ENCODE measurements at regions not wholly inside any gene's neighbourhood (a gene's known extent, or its start where the extent isn't known, plus 50 kb on each side); places are given as distances from the start of the nearest gene placed in this dataset.

GRCh38 chr5:29089591-29090130 lies 2051.3 kb upstream of the CDH9 start:
- no peak overlapping the region for H3K27ac ChIP-seq (ENCODE audit: low read length)
- H3K27me3 ChIP-seq (ENCODE audit: low read depth, low read length), result no peaks in the 10 kb centered on the region
- no peaks in the 10 kb centered on the region for H3K36me3 ChIP-seq (ENCODE audit: control insufficient read depth in 1 of 2, insufficient read depth in 2 of 2, low read length in 2 of 2)
- no peak overlapping the region for H3K4me3 ChIP-seq (ENCODE audit: low read depth in 1 of 2, low read length in 2 of 2)
- no peaks in the 10 kb centered on the region for H3K9me3 ChIP-seq (ENCODE audit: control insufficient read depth in 1 of 2, low read length in 2 of 2)
- no peaks in the 10 kb centered on the region for H3K4me1 ChIP-seq (ENCODE audit: control insufficient read depth in 1 of 2, insufficient read depth in 2 of 2, low read length in 2 of 2)

- no peak overlapping the region for H3K4me3 ChIP-seq (ENCODE audit: low read depth in 1 of 2, low read length in 2 of 2)
- no peaks in the 10 kb centered on the region for H3K27me3 ChIP-seq (ENCODE audit: low read depth, low read length)
- H3K36me3 ChIP-seq (ENCODE audit: control insufficient read depth in 1 of 2, insufficient read depth in 2 of 2, low read length in 2 of 2), result no peaks in the 10 kb centered on the region
- no peak overlapping the region for H3K27ac ChIP-seq (ENCODE audit: low read length)
- H3K9me3 ChIP-seq (ENCODE audit: control insufficient read depth in 1 of 2, low read length in 2 of 2), result no peaks in the 10 kb centered on the region
- H3K4me1 ChIP-seq (ENCODE audit: control insufficient read depth in 1 of 2, insufficient read depth in 2 of 2, low read length in 2 of 2), result no peaks in the 10 kb centered on the region
These were observed 2046.8 kb upstream of the CDH9 start for GRCh38 chr5:29085142-29085541.

GRCh38 chr5:29079771-29080170 lies 2041.4 kb upstream of the CDH9 start:
- no peaks in the 10 kb centered on the region for H3K36me3 ChIP-seq (ENCODE audit: control insufficient read depth in 1 of 2, insufficient read depth in 2 of 2, low read length in 2 of 2)
- no peaks in the 10 kb centered on the region for H3K4me1 ChIP-seq (ENCODE audit: control insufficient read depth in 1 of 2, insufficient read depth in 2 of 2, low read length in 2 of 2)
- H3K27me3 ChIP-seq (ENCODE audit: low read depth, low read length), result no peaks in the 10 kb centered on the region
- no peak overlapping the region for H3K4me3 ChIP-seq (ENCODE audit: low read depth in 1 of 2, low read length in 2 of 2)
- no peaks in the 10 kb centered on the region for H3K9me3 ChIP-seq (ENCODE audit: control insufficient read depth in 1 of 2, low read length in 2 of 2)
- H3K27ac ChIP-seq (ENCODE audit: low read length), result no peak overlapping the region

- no peaks in the 10 kb centered on the region for H3K9me3 ChIP-seq (ENCODE audit: control insufficient read depth in 1 of 2, low read length in 2 of 2)
- H3K27ac ChIP-seq (ENCODE audit: low read length), result no peak overlapping the region
- H3K27me3 ChIP-seq (ENCODE audit: low read depth, low read length), result no peaks in the 10 kb centered on the region
- H3K36me3 ChIP-seq (ENCODE audit: control insufficient read depth in 1 of 2, insufficient read depth in 2 of 2, low read length in 2 of 2), result no peaks in the 10 kb centered on the region
- no peak overlapping the region for H3K4me3 ChIP-seq (ENCODE audit: low read depth in 1 of 2, low read length in 2 of 2)
- H3K4me1 ChIP-seq (ENCODE audit: control insufficient read depth in 1 of 2, insufficient read depth in 2 of 2, low read length in 2 of 2), result no peaks in the 10 kb centered on the region
These were observed 2039.1 kb upstream of the CDH9 start for GRCh38 chr5:29077451-29077850.

GRCh38 chr5:29069104-29069402 lies 2030.7 kb upstream of the CDH9 start:
- H3K36me3 ChIP-seq (ENCODE audit: control insufficient read depth in 1 of 2, insufficient read depth in 2 of 2, low read length in 2 of 2), result no peaks in the 10 kb centered on the region
- H3K4me3 ChIP-seq (ENCODE audit: low read depth in 1 of 2, low read length in 2 of 2), result no peak overlapping the region
- H3K4me1 ChIP-seq (ENCODE audit: control insufficient read depth in 1 of 2, insufficient read depth in 2 of 2, low read length in 2 of 2), result no peaks in the 10 kb centered on the region
- H3K27ac ChIP-seq (ENCODE audit: low read length), result no peak overlapping the region
- H3K27me3 ChIP-seq (ENCODE audit: low read depth, low read length), result no peaks in the 10 kb centered on the region
- no peaks in the 10 kb centered on the region for H3K9me3 ChIP-seq (ENCODE audit: control insufficient read depth in 1 of 2, low read length in 2 of 2)

GRCh38 chr5:29061381-29061780 lies 2023.0 kb upstream of the CDH9 start:
- H3K9me3 ChIP-seq (ENCODE audit: control insufficient read depth in 1 of 2, low read length in 2 of 2), result no peaks in the 10 kb centered on the region
- H3K36me3 ChIP-seq (ENCODE audit: control insufficient read depth in 1 of 2, insufficient read depth in 2 of 2, low read length in 2 of 2), result no peaks in the 10 kb centered on the region
- no peaks in the 10 kb centered on the region for H3K27me3 ChIP-seq (ENCODE audit: low read depth, low read length)
- H3K4me1 ChIP-seq (ENCODE audit: control insufficient read depth in 1 of 2, insufficient read depth in 2 of 2, low read length in 2 of 2), result no peaks in the 10 kb centered on the region
- H3K4me3 ChIP-seq (ENCODE audit: low read depth in 1 of 2, low read length in 2 of 2), result no peak overlapping the region
- no peak overlapping the region for H3K27ac ChIP-seq (ENCODE audit: low read length)

- no peaks in the 10 kb centered on the region for H3K4me1 ChIP-seq (ENCODE audit: control insufficient read depth in 1 of 2, insufficient read depth in 2 of 2, low read length in 2 of 2)
- no peaks in the 10 kb centered on the region for H3K36me3 ChIP-seq (ENCODE audit: control insufficient read depth in 1 of 2, insufficient read depth in 2 of 2, low read length in 2 of 2)
- no peak overlapping the region for H3K27ac ChIP-seq (ENCODE audit: low read length)
- H3K9me3 ChIP-seq (ENCODE audit: control insufficient read depth in 1 of 2, low read length in 2 of 2), result no peaks in the 10 kb centered on the region
- no peak overlapping the region for H3K4me3 ChIP-seq (ENCODE audit: low read depth in 1 of 2, low read length in 2 of 2)
- no peaks in the 10 kb centered on the region for H3K27me3 ChIP-seq (ENCODE audit: low read depth, low read length)
These were observed 2016.3 kb upstream of the CDH9 start for GRCh38 chr5:29054694-29055093.

- Histone ChIP-seq H3K36me3 (ENCODE audit: control insufficient read depth in 1 of 2, insufficient read depth in 2 of 2, low read length in 2 of 2) (no peaks in the 10 kb centered on the region), H3K4me3 (ENCODE audit: low read depth in 1 of 2, low read length in 2 of 2) (no peak overlapping the region), H3K4me1 (ENCODE audit: control insufficient read depth in 1 of 2, insufficient read depth in 2 of 2, low read length in 2 of 2) (no peaks in the 10 kb centered on the region), H3K27me3 (ENCODE audit: low read depth, low read length) (no peaks in the 10 kb centered on the region), H3K27ac (ENCODE audit: low read length) (no peak overlapping the region), H3K9me3 (ENCODE audit: control insufficient read depth in 1 of 2, low read length in 2 of 2) (no peaks in the 10 kb centered on the region)
These were observed 2015.9 kb upstream of the CDH9 start for GRCh38 chr5:29054282-29054681.

- Histone ChIP-seq H3K36me3 (ENCODE audit: control insufficient read depth in 1 of 2, insufficient read depth in 2 of 2, low read length in 2 of 2) (no peaks in the 10 kb centered on the region), H3K9me3 (ENCODE audit: control insufficient read depth in 1 of 2, low read length in 2 of 2) (no peaks in the 10 kb centered on the region), H3K27me3 (ENCODE audit: low read depth, low read length) (no peaks in the 10 kb centered on the region), H3K27ac (ENCODE audit: low read length) (no peak overlapping the region), H3K4me3 (ENCODE audit: low read depth in 1 of 2, low read length in 2 of 2) (no peak overlapping the region), H3K4me1 (ENCODE audit: control insufficient read depth in 1 of 2, insufficient read depth in 2 of 2, low read length in 2 of 2) (no peaks in the 10 kb centered on the region)
These were observed 2013.1 kb upstream of the CDH9 start for GRCh38 chr5:29051509-29051908.

- no peaks in the 10 kb centered on the region for H3K4me1 ChIP-seq (ENCODE audit: control insufficient read depth in 1 of 2, insufficient read depth in 2 of 2, low read length in 2 of 2)
- H3K27me3 ChIP-seq (ENCODE audit: low read depth, low read length), result no peaks in the 10 kb centered on the region
- H3K36me3 ChIP-seq (ENCODE audit: control insufficient read depth in 1 of 2, insufficient read depth in 2 of 2, low read length in 2 of 2), result no peaks in the 10 kb centered on the region
- H3K9me3 ChIP-seq (ENCODE audit: control insufficient read depth in 1 of 2, low read length in 2 of 2), result no peaks in the 10 kb centered on the region
- no peak overlapping the region for H3K4me3 ChIP-seq (ENCODE audit: low read depth in 1 of 2, low read length in 2 of 2)
- H3K27ac ChIP-seq (ENCODE audit: low read length), result no peak overlapping the region
These were observed 2003.8 kb upstream of the CDH9 start for GRCh38 chr5:29042152-29042551.

- Histone ChIP-seq H3K9me3 (ENCODE audit: control insufficient read depth in 1 of 2, low read length in 2 of 2) (no peaks in the 10 kb centered on the region), H3K4me1 (ENCODE audit: control insufficient read depth in 1 of 2, insufficient read depth in 2 of 2, low read length in 2 of 2) (no peaks in the 10 kb centered on the region), H3K27ac (ENCODE audit: low read length) (no peak overlapping the region), H3K27me3 (ENCODE audit: low read depth, low read length) (no peaks in the 10 kb centered on the region), H3K36me3 (ENCODE audit: control insufficient read depth in 1 of 2, insufficient read depth in 2 of 2, low read length in 2 of 2) (no peaks in the 10 kb centered on the region), H3K4me3 (ENCODE audit: low read depth in 1 of 2, low read length in 2 of 2) (no peak overlapping the region)
These were observed 2002.0 kb upstream of the CDH9 start for GRCh38 chr5:29040404-29040803.

GRCh38 chr5:29039994-29040393 lies 2001.6 kb upstream of the CDH9 start:
- no peak overlapping the region for H3K4me3 ChIP-seq (ENCODE audit: low read depth in 1 of 2, low read length in 2 of 2)
- H3K9me3 ChIP-seq (ENCODE audit: control insufficient read depth in 1 of 2, low read length in 2 of 2), result no peaks in the 10 kb centered on the region
- no peaks in the 10 kb centered on the region for H3K4me1 ChIP-seq (ENCODE audit: control insufficient read depth in 1 of 2, insufficient read depth in 2 of 2, low read length in 2 of 2)
- no peak overlapping the region for H3K27ac ChIP-seq (ENCODE audit: low read length)
- no peaks in the 10 kb centered on the region for H3K36me3 ChIP-seq (ENCODE audit: control insufficient read depth in 1 of 2, insufficient read depth in 2 of 2, low read length in 2 of 2)
- H3K27me3 ChIP-seq (ENCODE audit: low read depth, low read length), result no peaks in the 10 kb centered on the region

All from muscle layer of duodenum (tissue), 2 donors.